Mucosa of rectum (tissue), 2 donors: ENCODE measurements at regions not wholly inside any gene's neighbourhood (a gene's known extent, or its start where the extent isn't known, plus 50 kb on each side); places are given as distances from the start of the nearest gene placed in this dataset.

Source experiments
- H3K27ac ChIP-seq, 2 donors: one replicate each; pipeline ENCODE4 v1.7.0; 2013; ENCODE audit warnings: inconsistent platforms in 2 of 2, low read depth in 2 of 2, low read length in 2 of 2
- H3K27me3 ChIP-seq, 2 donors: one replicate each; pipeline ENCODE4 v1.7.0; 2013; ENCODE audit warnings: low read length in 2 of 2; ENCODE audit not compliant: control insufficient read depth in 2 of 2, insufficient read depth in 2 of 2
- H3K36me3 ChIP-seq, 2 donors: one replicate each; pipeline ENCODE4 v1.7.0; 2013; ENCODE audit warnings: low read length in 2 of 2; ENCODE audit not compliant: control insufficient read depth in 2 of 2, insufficient read depth in 2 of 2
- H3K4me1 ChIP-seq, 2 donors: one replicate each; pipeline ENCODE4 v1.7.0; 2013; ENCODE audit warnings: low read length in 2 of 2, mild to moderate bottlenecking in 1 of 2; ENCODE audit not compliant: control insufficient read depth in 2 of 2, insufficient read depth in 2 of 2
- H3K4me3 ChIP-seq, 2 donors: one replicate each; pipeline ENCODE4 v1.7.0; 2013; ENCODE audit warnings: low read length in 2 of 2
- H3K9ac ChIP-seq, 2 donors: one replicate each; pipeline ENCODE4 v1.7.0; 2013; ENCODE audit warnings: low read length in 2 of 2, low read depth in 1 of 2, mild to moderate bottlenecking in 1 of 2
- H3K9me3 ChIP-seq, 2 donors: one replicate each; pipeline ENCODE4 v1.7.0; 2013; ENCODE audit warnings: low read length in 2 of 2; ENCODE audit not compliant: control insufficient read depth in 2 of 2
- donor health status: healthy.
- donor health status: Normal muscosa, but diverticular disease.

DNA sequence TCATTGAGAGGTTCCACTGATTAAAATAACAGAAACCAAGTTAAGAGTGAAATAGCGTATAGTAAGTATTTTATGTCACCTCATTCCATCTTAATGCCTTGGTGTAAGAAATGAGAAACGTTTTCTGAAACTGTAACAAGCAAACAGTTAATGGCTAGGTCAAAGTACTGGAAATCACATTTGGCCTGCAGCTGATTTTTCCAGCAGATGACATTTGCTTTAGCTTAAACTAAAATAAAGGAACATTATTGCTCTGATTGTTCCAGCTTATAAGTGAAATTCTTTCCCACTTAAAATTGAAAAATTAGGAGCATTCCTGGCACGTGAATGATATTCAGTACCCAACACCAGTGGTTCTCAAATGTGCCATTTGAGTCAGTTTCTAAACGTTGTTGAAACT, 213.6 kb upstream of the DPP6 start:
- no peak overlapping the region for H3K27ac ChIP-seq

DNA sequence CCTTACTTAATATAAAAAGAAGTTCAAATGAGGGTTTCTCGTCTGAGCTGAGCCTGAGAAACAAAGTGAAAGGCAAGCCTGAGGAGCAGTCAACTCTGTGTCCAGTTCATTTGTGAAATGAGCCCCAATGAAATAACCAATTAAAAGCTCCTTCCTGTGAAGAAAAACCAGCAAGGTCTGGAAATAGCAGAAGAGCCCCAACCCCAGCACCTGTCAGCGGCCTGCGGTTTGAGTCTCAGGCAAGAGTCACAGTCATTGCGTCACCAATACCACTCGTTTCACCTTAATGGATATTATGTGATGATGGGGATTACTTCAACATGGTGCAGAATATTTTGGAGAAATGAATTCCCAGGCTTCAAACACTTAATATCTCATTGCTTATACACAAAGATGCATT, 211.3 kb upstream of the DPP6 start:
- Histone ChIP-seq H3K27ac (no peak overlapping the region), H3K36me3 (no peaks in the 10 kb centered on the region), H3K9me3 (peaks cover 0 to 3% of the 10 kb centered on the region in 2 donors), H3K4me1 (no peaks in the 10 kb centered on the region), H3K9ac (no peak overlapping the region), H3K27me3 (no peaks in the 10 kb centered on the region), H3K4me3 (no peak overlapping the region)

More for the DNA sequence above, 213.6 kb upstream of the DPP6 start:
- Histone ChIP-seq H3K36me3 (no peaks in the 10 kb centered on the region), H3K4me3 (no peak overlapping the region), H3K4me1 (no peaks in the 10 kb centered on the region), H3K9ac (no peak overlapping the region), H3K27me3 (no peaks in the 10 kb centered on the region), H3K9me3 (peaks cover 0 to 3% of the 10 kb centered on the region in 2 donors)

DNA sequence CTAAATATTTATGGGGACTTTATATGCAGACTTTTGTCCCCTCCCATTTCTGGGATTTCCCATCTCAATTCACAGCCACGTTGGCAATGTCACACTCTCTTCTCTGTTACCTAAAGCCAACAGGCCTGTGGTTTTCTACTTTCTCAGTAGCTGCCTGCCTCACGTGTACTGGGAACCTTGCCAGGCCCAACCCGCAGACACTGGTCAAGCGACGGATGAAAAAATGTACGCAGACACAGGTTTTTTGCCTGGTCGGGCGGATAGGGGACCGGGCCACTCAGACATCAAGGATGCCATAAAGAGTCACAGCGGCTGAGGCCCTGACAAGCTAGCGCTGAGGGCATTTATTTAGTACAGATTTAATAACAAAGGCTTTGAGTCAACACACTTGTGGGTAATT, 204.4 kb upstream of the DPP6 start:
- Histone ChIP-seq H3K27me3 (no peaks in the 10 kb centered on the region), H3K27ac (no peak overlapping the region), H3K36me3 (no peaks in the 10 kb centered on the region), H3K9me3 (peaks cover 0 to 3% of the 10 kb centered on the region in 2 donors), H3K9ac (no peak overlapping the region), H3K4me1 (no peaks in the 10 kb centered on the region), H3K4me3 (no peak overlapping the region)

DNA sequence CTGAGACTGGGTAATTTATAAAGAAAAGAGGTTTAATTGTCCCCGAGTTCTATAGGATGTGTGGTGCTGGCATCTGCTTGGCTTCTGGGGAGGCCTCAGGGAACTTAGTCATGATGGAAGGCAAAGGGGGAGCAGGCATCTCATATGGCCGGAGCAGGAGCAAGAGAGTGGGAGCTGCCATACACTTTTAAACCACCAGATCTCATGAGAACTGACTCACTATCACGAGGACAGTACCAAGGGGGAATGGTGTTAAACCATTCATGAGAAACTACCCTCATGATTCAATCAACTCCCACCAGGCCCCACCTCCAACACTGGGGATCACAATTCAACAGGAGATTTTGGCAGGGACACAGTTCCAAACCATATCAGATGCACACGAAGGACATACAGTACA, 199.9 kb upstream of the DPP6 start:
- Histone ChIP-seq H3K9me3 (no peaks in the 10 kb centered on the region), H3K4me3 (no peak overlapping the region), H3K27me3 (no peaks in the 10 kb centered on the region), H3K27ac (no peak overlapping the region), H3K4me1 (no peaks in the 10 kb centered on the region), H3K36me3 (no peaks in the 10 kb centered on the region), H3K9ac (no peak overlapping the region)

DNA sequence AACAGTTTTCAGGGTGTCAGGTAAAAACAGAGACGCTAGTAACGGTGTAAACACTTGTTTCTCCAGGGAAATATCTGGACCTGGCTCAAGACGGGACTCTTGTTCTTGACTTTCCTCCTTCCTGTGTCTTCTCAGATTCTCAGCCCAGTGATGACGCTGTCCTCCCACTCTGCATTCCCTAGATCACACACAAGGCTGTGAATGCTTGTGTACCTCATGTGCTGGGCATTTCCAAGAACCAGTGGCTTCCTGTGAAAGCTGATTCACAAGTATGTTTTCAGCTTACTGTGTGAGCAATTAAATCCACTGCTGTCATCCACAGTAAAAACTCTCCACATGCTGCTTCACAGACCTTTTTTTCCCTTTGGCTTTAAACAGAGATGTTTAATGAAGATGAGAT, 193.8 kb upstream of the DPP6 start:
- no peaks in the 10 kb centered on the region for H3K9me3 ChIP-seq
- H3K4me1 ChIP-seq, result no peaks in the 10 kb centered on the region
- no peak overlapping the region for H3K9ac ChIP-seq
- H3K27ac ChIP-seq, result no peak overlapping the region
- H3K4me3 ChIP-seq, result no peak overlapping the region
- H3K27me3 ChIP-seq, result no peaks in the 10 kb centered on the region
- H3K36me3 ChIP-seq, result no peaks in the 10 kb centered on the region

DNA sequence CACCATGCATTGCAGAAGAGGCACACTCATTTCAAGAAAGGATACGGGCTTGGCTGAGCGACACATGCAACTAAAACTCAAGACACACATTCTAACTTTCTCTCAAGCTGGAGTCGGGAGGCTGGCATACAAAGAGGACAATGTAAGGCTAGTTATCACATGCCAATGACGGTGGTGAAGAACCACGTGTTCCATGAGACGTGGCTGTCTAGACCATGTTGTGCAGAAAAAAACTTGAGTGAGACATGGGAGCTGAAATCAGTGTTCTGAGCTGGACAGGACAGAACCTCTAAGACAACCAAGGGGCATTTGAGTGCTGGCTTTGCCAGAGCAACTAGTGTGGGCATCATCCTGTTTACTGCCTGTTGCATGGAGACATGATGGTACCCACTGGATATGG, 193.0 kb upstream of the DPP6 start:
- H3K27ac ChIP-seq, result no peak overlapping the region
- H3K9me3 ChIP-seq, result no peaks in the 10 kb centered on the region
- no peak overlapping the region for H3K9ac ChIP-seq
- H3K4me1 ChIP-seq, result no peaks in the 10 kb centered on the region
- no peak overlapping the region for H3K4me3 ChIP-seq
- no peaks in the 10 kb centered on the region for H3K27me3 ChIP-seq
- H3K36me3 ChIP-seq, result no peaks in the 10 kb centered on the region

DNA sequence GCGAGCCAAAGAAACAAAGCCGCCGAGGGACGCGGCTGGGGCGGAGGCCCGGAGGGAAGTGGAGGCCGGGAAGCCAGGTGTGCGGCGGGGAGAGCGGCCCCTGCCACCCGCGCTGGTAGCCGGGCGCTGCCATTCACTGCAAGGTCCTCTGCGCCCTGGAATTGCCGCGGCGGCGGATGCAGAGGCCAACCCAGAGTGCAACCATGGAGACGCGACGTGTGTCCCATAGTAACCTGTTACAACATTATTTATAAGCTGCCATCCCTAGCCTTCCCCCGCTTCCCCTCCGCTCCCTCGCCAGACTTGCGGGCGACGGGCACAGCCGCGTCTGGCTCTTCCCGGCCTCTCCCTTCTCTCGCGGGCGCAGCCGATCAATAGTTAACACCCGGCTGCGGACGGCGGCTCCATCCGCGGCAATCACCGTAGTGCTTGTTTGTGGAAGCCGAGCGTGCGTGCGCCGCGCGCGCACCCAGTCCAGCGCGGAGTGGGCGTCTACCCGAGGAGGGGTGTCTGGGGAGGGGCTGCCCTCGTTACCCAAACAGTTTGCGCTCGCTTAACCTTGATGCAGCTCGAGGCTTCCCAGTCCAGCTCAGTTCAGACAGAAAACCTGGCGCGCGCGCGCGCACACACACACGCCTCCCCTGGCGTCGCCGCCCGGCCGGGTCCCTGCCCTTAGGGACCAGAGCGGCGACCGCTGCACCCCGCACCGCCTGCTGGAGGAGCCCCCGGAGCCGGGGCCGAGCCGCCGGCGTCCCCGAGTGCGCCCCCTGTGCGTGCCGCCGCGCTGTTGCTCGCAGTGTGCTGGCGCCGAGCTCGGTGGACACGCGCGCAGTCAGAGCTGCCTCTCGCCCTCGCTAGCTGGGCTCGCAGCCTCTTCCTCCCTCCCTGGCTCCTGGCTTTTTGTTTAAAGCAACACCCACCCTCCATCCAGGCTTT, 165.4 kb upstream of the DPP6 start:
- H3K9me3 ChIP-seq, result no peaks in the 10 kb centered on the region
- H3K27me3 ChIP-seq, result no peaks in the 10 kb centered on the region
- H3K9ac ChIP-seq, result no peak overlapping the region

DNA sequence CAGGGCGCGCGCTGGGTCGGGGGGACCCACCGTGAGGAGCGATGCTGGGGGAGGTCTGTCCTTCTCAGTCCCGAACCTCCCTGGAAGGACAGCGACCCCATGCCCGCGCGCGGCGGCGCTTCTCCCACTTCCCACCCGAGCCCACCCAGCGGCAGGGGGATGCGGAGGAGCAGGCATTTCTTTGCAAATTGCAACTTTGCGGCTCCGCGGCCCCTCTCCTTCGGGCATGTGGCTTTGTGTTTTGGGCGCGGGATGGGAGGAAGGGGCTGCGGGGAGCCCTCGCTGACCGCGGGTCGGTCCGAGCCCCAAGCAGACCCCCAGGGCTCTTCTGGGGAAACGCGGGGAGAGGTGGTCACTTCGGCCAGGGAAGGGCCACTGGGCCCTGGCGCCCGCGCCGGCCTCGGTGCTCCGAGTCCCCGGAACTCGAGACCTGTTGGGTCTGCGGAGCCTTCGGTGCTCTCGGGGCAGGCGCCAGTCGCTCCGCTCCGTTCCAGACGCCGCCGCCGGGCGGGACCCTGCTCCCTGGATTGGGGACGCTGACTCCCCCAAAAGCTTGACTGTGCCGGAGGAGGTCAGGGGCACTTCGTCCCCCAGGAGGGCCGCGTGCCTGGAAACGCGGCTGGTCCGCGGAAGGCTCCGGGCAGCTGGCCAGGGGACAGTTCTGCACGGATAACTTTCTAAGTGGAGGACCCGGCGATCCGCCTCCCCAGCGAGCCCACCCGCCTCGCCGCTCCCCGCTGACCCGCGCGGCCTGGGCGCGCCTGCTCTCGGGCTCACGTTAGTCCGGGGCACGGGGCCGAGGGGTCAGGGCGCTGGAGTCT, 164.2 kb upstream of the DPP6 start:
- no peak overlapping the region for H3K27ac ChIP-seq
- no peaks in the 10 kb centered on the region for H3K36me3 ChIP-seq
- no peak overlapping the region for H3K9ac ChIP-seq
- no peaks in the 10 kb centered on the region for H3K4me1 ChIP-seq
- H3K9me3 ChIP-seq, result no peaks in the 10 kb centered on the region
- H3K27me3 ChIP-seq, result no peaks in the 10 kb centered on the region
- H3K4me3 ChIP-seq, result no peak overlapping the region

More for the DNA sequence above, 165.4 kb upstream of the DPP6 start:
- H3K36me3 ChIP-seq, result no peaks in the 10 kb centered on the region
- H3K27ac ChIP-seq, result no peak overlapping the region
- no peaks in the 10 kb centered on the region for H3K4me1 ChIP-seq
- no peak overlapping the region for H3K4me3 ChIP-seq

DNA sequence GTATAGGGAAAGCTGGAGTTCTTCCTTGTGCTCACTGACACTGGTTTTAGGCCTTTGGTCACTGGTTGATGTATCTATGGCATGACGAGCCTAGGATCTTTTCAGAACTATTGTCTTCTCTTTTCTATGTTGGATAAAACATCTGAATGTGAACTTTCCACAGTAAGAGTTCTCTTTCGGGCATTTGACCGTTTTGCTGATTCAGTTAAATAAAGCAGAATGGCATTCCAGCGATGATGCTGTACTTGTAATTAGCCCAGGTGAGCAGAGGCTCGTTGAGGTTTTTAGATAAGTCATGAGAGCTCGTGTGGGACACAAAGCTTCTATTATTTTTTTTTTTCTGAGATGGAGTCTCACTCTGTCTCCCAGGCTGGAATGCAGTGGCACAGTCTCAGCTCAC, 160.2 kb upstream of the DPP6 start:
- H3K36me3 ChIP-seq, result no peaks in the 10 kb centered on the region
- H3K27ac ChIP-seq, result no peak overlapping the region
- H3K4me1 ChIP-seq, result no peaks in the 10 kb centered on the region
- H3K27me3 ChIP-seq, result no peaks in the 10 kb centered on the region
- no peak overlapping the region for H3K4me3 ChIP-seq
- H3K9me3 ChIP-seq, result no peaks in the 10 kb centered on the region
- H3K9ac ChIP-seq, result no peak overlapping the region

DNA sequence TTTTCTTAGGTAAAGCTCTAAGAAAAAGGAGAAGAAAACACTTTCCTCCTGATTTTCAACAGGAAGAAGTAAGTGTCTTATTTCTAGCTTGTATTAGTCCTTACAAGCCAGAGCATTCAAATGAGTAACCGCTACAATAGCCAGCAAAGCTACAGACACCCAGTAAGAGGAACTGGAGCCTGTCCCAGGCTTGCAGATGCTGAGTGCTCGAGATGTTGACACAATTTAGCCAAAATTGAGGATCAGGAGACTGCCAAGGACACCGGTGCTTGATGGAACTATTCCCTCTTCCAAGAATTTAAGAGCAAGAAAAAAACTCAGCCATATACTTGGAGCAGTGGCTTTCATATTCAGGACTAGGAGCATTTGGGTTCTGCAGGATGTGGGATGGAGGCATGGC, 149.3 kb upstream of the DPP6 start:
- no peak overlapping the region for H3K9ac ChIP-seq
- no peaks in the 10 kb centered on the region for H3K27me3 ChIP-seq
- H3K4me3 ChIP-seq, result no peak overlapping the region
- no peaks in the 10 kb centered on the region for H3K36me3 ChIP-seq
- no peaks in the 10 kb centered on the region for H3K9me3 ChIP-seq
- no peaks in the 10 kb centered on the region for H3K4me1 ChIP-seq
- no peak overlapping the region for H3K27ac ChIP-seq
